ENCODE measurements at regions not wholly inside any gene's neighbourhood (a gene's known extent, or its start where the extent isn't known, plus 50 kb on each side); places are given as distances from the start of the nearest gene placed in this dataset.
A peak's percentile ranks its signal among the peaks of the same experiment; 100 is the strongest.

DNA sequence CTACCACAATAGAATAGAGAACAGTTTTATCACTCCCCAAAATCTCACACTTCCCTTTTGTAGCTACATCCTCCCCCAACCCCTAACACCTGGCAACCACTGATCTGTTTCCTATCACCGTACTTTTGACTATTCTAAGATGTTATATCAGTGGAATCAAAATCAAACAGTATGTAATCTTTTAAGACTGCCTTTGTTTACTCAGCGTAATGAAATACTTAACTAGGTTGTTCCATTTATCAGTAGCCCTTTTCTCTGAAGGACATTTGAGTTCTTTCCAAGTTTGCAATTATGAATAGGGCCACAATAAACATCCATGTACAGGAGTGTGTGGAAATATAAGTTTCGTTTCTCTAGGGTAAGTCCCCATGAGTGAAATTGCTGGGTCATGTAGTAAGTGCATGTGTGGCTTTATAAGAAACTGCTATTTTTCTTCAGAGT, 372.3 kb downstream of the SV2B start:
- TF ChIP-seq, protein P1, sequence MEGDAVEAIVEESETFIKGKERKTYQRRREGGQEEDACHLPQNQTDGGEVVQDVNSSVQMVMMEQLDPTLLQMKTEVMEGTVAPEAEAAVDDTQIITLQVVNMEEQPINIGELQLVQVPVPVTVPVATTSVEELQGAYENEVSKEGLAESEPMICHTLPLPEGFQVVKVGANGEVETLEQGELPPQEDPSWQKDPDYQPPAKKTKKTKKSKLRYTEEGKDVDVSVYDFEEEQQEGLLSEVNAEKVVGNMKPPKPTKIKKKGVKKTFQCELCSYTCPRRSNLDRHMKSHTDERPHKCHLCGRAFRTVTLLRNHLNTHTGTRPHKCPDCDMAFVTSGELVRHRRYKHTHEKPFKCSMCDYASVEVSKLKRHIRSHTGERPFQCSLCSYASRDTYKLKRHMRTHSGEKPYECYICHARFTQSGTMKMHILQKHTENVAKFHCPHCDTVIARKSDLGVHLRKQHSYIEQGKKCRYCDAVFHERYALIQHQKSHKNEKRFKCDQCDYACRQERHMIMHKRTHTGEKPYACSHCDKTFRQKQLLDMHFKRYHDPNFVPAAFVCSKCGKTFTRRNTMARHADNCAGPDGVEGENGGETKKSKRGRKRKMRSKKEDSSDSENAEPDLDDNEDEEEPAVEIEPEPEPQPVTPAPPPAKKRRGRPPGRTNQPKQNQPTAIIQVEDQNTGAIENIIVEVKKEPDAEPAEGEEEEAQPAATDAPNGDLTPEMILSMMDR (IDR thresholded peaks at IDR 0.05; ENCODE audit: low read depth, low read length): no peak
- no peaks in the 10 kb centered on the region for H3K27me3 ChIP-seq
- H3K36me3 ChIP-seq: no peaks in the 10 kb centered on the region
- H3K27ac ChIP-seq: no peak overlapping the region
- no peak overlapping the region for H3K4me3 ChIP-seq
- H3K4me1 ChIP-seq (ENCODE audit: low read depth): no peaks in the 10 kb centered on the region
- DNase-seq (ENCODE audit: low read depth in 1 of 2, low spot score in 1 of 2): no peak
- H3K9me3 ChIP-seq (ENCODE audit: low read depth): no peaks in the 10 kb centered on the region

DNA sequence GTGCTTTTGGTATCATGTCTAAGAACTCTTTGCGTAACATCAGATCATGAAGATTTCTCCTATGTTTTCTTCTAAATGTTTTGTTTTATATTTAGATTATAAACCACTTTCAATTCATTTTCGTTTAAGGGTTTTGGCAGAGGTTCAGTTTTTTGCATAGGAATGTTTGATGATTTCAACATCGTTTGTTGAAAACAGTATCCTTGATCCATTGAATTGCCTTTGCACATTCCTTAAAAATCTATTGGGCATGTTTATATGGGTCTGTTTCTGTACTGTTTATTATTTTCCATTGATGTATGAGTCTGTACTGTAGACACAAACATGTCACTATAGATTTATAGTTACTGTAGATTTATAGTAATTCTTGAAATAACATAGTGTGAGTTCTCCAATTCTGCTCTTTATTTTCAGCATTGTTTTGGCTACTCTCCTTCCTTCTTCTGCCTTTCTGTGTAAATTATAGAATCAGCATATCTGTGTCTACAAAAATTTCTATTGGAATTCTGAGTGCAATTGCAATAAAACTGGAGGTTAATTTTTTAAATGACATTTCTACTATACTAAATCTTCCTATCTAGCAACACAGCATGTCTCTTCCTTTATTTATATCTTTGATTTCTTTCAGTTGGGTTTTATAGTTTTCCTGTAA, 374.0 kb downstream of the SV2B start:
- DNase-seq (ENCODE audit: low read depth in 1 of 2, low spot score in 1 of 2): peak in 1 of 2 donors; percentile 13
- Histone ChIP-seq H3K36me3 (no peaks in the 10 kb centered on the region), H3K4me3 (no peak overlapping the region), H3K27me3 (no peaks in the 10 kb centered on the region), H3K27ac (no peak overlapping the region), H3K4me1 (ENCODE audit: low read depth) (no peaks in the 10 kb centered on the region), H3K9me3 (ENCODE audit: low read depth) (no peaks in the 10 kb centered on the region)
- TF ChIP-seq, protein P1 (IDR thresholded peaks at IDR 0.05; ENCODE audit: low read depth, low read length): no peak

DNA sequence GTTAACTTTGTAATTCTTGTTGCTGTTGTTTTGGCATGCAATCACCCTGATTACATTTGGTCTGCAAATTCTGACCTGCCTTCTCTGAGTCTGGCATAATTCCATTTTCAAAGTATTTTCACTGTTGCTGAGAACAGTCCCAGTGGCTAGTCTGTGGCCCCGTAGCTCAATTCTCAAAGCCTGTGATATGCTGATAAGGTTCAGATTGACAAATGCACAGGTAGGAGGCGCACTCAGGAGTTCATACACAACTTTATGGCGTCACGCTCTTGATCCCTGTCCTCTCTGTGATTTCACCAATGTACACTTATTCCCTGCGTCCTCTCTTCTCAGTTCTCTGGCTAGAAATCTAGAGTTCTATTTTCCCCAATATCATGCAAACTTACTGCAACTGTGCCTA, 376.6 kb upstream of the SLCO3A1 start:
- DNase-seq (ENCODE audit: low read depth in 1 of 2, low spot score in 1 of 2): no peak
- H3K4me1 ChIP-seq (ENCODE audit: low read depth): no peaks in the 10 kb centered on the region
- no peaks in the 10 kb centered on the region for H3K9me3 ChIP-seq (ENCODE audit: low read depth)
- H3K27ac ChIP-seq: no peak overlapping the region
- TF ChIP-seq, protein P1 (IDR thresholded peaks at IDR 0.05; ENCODE audit: low read depth, low read length): no peak
- H3K4me3 ChIP-seq: no peak overlapping the region
- H3K36me3 ChIP-seq: no peaks in the 10 kb centered on the region
- H3K27me3 ChIP-seq: no peaks in the 10 kb centered on the region

DNA sequence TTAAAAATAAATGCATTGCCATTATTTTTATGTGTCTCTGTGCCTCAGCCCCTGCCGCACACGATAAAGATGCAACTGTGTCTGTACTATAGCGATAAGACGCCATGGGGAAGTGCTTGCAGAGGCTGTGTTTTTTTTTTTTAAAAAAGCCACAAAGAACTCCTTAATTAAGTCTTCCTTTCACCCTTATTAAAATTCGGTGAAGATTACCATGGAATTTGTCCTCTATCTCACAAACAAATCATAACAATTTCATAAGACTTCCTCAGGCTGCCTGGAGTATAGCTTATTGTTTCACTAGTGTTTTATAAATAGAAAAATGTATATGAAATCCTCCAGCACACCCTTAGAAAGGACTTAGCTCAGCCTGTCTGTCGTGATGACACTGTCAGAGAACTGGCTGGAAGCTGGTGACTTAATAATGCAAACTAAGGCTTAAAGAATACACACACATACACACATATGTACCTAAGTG, 374.8 kb upstream of the SLCO3A1 start:
- H3K9me3 ChIP-seq (ENCODE audit: low read depth): no peaks in the 10 kb centered on the region
- TF ChIP-seq, protein P1 (IDR thresholded peaks at IDR 0.05; ENCODE audit: low read depth, low read length): no peak

DNA sequence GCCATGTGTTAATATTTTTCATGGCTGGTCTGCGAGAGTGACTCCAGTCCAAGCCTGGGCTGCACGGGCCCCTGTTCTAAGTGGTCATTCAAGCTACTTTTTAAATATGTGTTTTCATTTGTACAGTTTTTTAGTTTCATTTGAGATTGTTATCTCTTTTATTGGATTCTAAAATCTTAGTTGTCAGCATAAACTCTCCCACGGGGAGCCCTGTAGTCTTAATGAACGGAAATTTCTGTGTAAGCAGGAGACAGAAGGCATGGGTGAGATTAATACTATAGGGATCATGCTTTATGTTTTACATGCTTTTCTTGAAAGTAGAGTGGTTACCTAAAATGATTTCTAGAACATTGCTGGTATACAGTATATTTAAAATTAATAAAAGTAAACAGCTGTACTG, 373.1 kb upstream of the SLCO3A1 start:
- TF ChIP-seq, protein P1 (IDR thresholded peaks at IDR 0.05; ENCODE audit: low read depth, low read length): no peak
- no peaks in the 10 kb centered on the region for H3K36me3 ChIP-seq

More for the DNA sequence above, 374.8 kb upstream of the SLCO3A1 start:
- Histone ChIP-seq H3K27me3 (no peaks in the 10 kb centered on the region), H3K4me3 (no peak overlapping the region), H3K27ac (no peak overlapping the region), H3K4me1 (ENCODE audit: low read depth) (no peaks in the 10 kb centered on the region), H3K36me3 (no peaks in the 10 kb centered on the region)
- DNase-seq (ENCODE audit: low read depth in 1 of 2, low spot score in 1 of 2): no peak

More for the DNA sequence above, 373.1 kb upstream of the SLCO3A1 start:
- no peaks in the 10 kb centered on the region for H3K27me3 ChIP-seq
- H3K27ac ChIP-seq: no peak overlapping the region
- H3K9me3 ChIP-seq (ENCODE audit: low read depth): no peaks in the 10 kb centered on the region
- no peak overlapping the region for H3K4me3 ChIP-seq
- no peaks in the 10 kb centered on the region for H3K4me1 ChIP-seq (ENCODE audit: low read depth)
- DNase-seq (ENCODE audit: low read depth in 1 of 2, low spot score in 1 of 2): no peak

Data from cardiac muscle cell (in vitro differentiated cells and primary cell).